Esophagus muscularis mucosa (tissue), 3 donors: ENCODE measurements at regions not wholly inside any gene's neighbourhood (a gene's known extent, or its start where the extent isn't known, plus 50 kb on each side); places are given as distances from the start of the nearest gene placed in this dataset.

Experiments used
- POLR2A ChIP-seq: fragments of 450-650 bp; IDR thresholded peaks from one replicate; pipeline ENCODE4 v1.6.1; 2017; ENCODE audit warnings: antibody characterized with exemption, moderate library complexity, mild to moderate bottlenecking, low read depth
- POLR2AphosphoS5 ChIP-seq, 2 donors: sonication (generic); formaldehyde crosslinking; IDR thresholded peaks; one replicate each; pipeline ENCODE4 v1.6.1; 2017; ENCODE audit warnings: antibody characterized with exemption in 2 of 2
- TF ChIP-seq, protein P1 (sequence below), 3 experiments: fragments of 200-600 bp in 2 of 3; fragments of 450-650 bp in 1 of 3; sonication (generic) in 2 of 3; IDR thresholded peaks; one replicate each; pipeline ENCODE4 v1.5.1; 2017 to 2019; ENCODE audit warnings: antibody characterized with exemption in 3 of 3, mild to moderate bottlenecking in 2 of 3, moderate library complexity in 1 of 3

DNA sequence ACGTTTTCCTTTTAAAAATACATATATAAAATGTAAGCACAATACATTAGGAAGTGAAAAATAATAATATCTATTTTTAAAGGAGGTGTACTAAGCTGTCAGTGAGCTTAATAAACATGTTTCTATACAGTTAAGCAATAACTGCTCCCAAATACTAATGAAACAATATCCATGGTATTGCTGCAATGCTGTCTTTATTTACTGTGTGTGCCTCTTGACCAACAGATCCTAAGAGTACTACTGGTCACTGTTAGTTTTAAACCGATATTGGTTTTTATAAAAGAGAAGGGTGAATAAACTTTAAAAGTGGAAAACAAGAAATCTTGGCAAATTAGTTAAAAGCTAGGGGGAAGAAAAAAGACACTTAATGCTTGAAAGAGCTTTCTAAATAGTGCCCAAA, 1029.0 kb downstream of the FSTL5 start:
- no peak for TF ChIP-seq POLR2AphosphoS5 (IDR thresholded peaks at IDR 0.05)
- TF ChIP-seq, protein P1, sequence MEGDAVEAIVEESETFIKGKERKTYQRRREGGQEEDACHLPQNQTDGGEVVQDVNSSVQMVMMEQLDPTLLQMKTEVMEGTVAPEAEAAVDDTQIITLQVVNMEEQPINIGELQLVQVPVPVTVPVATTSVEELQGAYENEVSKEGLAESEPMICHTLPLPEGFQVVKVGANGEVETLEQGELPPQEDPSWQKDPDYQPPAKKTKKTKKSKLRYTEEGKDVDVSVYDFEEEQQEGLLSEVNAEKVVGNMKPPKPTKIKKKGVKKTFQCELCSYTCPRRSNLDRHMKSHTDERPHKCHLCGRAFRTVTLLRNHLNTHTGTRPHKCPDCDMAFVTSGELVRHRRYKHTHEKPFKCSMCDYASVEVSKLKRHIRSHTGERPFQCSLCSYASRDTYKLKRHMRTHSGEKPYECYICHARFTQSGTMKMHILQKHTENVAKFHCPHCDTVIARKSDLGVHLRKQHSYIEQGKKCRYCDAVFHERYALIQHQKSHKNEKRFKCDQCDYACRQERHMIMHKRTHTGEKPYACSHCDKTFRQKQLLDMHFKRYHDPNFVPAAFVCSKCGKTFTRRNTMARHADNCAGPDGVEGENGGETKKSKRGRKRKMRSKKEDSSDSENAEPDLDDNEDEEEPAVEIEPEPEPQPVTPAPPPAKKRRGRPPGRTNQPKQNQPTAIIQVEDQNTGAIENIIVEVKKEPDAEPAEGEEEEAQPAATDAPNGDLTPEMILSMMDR (IDR thresholded peaks at IDR 0.05) = no peak
- no peak for TF ChIP-seq POLR2A
